GM21515 (cell line): ENCODE measurements at regions not wholly inside any gene's neighbourhood (a gene's known extent, or its start where the extent isn't known, plus 50 kb on each side); places are given as distances from the start of the nearest gene placed in this dataset.
"Not testable (repeated sequence)": the region's sequence is repeated elsewhere in the genome, so short reads cannot be mapped to it uniquely, and the experiment has no call there.

Source experiments
- ATAC-seq: cut with Tn5 transposase; IDR thresholded peaks from one replicate; pipeline ENCODE4 v1.9.1; 2021; ENCODE audit not compliant: unreplicated experiment

DNA sequence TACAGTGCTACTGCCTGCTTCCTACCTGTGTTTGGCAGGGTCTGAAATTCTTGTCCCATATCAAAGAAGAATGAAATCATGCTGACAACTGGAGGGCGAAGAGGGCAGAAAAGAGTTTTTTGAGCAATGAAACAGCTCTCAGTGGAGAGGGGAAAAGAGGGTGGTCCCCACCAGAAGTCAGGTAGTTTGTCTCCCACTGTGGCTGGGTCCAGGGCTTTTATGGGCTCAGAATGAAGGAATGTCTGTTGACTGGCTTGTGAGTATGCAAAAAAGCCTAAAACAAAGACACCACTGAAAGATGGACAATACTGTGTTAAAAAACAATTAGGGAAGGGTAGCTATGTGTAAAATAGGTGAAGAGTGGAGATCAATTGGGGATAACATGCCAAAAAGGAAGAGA, 115.0 kb downstream of the ADAM29 start:
- ATAC-seq = no peak

DNA sequence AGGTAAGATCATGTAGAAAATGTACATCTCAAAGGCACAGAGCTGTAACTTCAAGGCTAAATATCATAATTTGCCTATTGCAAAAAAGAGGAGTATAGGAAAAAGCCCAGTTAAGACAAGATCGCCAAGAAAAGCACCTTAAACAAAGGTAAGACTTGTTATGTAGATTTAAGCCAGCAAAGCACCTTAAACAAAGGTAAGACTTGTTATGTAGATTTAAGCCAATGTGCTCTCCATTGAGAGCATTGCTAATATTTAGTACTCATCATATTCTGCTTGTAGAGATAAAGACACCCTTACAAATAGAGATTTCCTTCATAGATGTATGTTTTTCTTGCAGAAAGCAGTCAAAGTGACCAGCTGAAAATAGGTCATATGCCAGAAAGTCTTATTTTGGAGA, 115.8 kb downstream of the ADAM29 start:
- ATAC-seq = no peak

DNA sequence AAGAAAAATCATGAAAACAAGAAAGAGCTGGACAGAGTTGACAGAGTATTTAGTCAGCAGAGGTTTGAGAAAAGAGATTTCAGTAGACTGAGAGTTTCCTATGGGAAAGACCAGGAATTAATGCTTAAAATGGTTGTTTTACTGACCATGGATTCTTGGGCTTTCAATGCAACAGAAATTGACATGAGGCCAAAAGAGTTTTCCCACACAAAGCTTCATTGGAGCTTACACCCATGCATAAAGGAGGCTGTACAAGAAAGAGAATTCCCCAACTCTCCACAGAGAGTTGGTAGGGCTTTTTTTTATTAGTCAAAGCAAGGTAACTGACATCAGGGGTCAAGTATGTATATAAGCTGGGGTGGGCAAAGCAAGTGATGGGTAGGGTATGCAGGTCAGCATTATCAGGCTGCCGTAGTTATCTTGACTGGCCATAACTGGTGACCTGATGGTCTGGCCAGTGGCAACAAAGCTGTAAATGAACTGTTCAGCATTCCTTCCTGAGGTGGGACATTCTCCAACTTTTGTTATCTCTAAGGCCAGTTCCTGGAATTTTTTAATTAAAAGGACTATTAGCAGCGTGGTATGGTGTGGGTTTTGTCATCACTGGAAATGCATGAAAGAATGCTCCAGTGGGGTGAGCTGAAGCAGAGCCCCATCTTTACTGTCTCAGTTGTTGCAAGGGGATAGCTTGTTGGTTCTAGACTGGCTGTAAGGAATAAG, 117.0 kb downstream of the ADAM29 start:
- no peak for ATAC-seq

DNA sequence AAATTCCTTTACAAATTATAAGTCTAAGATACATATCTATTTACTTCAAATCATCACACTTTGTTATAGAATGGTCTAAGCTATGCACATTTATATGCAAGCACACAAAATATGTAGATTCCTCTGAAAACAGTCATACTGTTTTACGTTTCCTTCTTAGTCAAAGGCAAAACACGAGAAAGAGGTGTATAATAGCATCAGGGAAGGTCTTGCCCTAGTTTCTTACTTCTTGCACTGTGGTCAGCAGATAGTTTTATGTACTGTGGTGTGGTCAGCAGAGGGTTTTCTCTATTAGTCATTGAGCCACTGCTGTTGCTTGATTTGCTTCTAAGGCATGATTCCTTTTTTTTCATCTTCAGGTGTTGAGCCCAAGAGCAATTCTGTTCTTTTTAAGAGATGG, 117.7 kb downstream of the ADAM29 start:
- no peak for ATAC-seq

DNA sequence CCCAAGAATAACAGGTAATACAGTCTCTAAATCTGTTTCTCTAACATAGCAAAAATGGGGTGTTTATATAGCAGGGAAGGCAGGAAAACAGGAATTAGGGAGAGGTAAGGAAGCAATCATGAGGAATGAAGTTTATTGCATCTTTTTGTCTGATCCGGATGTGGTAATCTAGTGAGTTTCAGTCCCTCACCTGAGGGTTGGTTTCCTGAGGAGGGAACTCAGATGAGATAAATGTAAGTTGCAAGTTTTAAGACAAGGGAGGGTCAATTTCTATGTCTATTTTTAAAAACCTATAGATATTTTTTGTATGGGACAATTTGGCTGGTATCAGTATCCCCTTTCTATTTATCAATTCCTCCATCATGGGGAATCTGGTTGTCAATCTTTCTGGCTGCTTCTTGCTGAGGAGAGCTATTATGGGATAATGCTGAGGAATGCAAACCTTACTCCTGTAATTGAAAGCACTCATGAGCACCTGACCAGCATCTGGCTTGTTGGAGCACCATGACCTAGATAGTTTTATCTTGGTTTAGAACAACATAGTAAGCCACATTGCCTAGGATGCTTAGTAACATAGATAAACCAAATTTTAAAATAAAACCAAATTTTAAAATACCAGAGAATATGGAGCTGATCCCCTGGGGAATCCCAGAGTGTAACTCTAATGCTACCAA, 130.1 kb downstream of the ADAM29 start:
- no peak for ATAC-seq

DNA sequence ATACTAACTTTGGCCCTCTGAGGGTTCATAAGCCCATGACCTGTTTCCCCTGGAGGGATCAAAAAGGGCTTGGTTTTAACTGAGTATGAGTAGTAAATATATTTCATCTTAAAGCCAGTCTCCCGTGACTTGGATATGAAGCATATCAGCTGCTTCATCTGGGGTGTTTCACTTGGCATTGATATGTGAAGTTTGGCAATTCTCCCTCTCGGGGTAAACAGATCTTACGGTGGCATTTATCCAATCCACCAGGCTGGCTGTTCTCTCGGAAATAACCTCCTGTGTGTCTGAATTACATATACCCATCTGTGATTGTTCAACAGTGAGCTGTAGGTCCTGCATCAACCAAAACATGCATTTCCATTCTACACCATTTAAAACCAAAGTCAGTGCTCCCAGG, 130.7 kb downstream of the ADAM29 start:
- ATAC-seq = no peak

DNA sequence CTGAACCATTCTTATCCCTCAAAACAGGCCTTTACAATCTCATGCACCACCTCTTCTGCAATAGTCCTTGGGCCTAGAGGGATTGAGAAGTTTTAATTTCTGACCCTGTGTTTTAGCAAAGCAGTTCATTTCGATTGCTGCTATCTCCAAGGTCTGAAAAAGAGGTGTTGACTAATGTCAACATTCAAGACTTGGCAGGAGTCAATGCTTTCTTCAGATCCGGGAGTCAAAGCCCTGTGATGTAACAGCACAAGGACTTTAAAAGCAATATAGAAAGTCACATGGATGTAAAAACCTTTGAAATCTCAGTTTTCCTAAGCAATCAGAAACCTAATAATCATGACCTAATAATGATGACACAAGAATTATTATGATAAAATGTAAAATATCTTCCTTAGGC, 133.8 kb downstream of the ADAM29 start:
- no peak for ATAC-seq

DNA sequence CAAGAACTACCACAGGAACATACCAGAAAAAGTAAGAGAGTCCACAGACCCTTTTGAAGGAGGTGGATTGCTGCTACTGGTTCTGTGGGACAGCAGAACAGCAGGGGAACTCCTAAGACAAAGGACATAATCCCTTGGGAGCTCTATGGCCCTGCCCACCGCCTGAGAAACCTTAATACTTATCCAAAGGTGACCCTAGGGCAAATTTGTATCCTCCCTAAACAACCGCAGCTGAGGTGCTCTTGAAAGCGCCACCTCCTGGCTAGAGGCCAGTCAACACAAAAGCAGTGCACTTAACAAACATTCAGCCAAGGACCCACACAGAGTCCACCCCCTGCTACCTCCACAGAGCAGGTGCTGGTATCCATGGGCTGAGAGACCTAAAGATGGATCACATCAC, 136.8 kb downstream of the ADAM29 start:
- no peak for ATAC-seq

DNA sequence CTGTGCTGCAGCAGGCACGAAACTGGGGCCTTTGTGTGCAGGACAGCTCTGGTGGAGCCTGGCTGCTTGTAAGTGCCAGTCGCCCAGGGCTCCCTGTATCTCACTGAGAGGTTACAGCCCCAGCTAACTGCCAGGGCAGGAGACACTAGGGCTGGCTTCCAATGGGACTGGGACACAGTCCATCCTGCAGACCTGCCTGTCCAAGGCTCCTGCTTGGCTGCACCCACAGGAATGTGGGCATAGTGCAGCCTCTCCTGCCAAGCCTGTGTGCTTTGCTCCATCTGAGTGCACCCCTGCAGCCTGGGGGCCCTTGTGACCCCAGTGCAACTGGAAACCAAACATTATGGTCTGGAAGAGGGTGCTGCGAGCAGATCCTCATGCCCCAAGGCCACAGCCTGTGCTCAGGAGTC, 144.0 kb downstream of the ADAM29 start:
- ATAC-seq = no peak

DNA sequence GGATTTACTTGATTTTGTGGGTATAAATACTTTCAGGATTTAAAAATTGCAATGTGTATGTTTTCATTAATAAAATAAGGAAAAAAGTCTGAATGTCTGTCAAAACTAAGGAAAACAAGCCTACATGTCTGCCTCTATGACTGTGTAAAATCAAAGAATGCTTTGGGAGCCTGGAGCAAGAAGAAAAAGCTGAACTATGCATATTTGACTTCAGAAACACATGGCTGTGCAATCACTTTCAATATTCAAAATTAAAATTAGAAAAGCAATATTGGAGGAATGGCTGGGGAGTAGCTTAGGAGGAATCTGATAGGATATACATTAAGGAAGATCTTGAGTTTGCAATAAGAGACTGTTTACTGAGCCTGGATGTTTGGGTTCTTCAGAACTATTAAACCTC, 147.1 kb downstream of the ADAM29 start:
- ATAC-seq = no peak

DNA sequence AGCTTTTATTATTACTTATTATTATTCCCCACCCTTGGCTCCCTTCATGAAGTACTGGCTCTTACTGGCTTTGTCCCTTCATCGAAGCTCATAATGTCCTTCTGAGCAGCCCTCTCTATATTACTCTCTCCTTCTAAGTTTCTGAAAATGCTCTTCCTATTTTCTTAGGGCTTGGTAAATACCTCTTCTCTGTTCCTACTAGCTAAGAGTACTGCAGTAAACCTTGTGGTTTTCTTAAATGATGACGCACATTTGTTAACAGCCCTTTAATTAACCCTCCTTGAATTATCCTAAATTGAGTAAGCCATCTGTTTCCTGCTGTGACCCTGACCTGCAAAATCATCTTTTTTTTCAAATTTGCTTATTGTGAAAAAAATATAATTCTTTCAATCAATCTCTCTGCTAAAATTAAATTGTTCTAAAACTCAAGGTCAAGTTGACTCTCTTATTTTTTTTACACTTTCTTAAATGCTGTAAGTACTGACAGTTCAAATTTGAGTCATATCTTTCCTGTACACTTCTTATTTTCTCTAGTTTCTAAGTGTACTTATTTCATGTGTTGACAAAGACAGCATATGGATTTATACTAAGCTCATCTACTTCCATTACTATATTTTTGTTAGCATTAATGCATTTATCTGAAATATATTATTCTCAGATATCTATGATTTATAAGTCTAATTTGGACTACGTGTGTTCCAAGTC, 148.9 kb downstream of the ADAM29 start:
- no peak for ATAC-seq

DNA sequence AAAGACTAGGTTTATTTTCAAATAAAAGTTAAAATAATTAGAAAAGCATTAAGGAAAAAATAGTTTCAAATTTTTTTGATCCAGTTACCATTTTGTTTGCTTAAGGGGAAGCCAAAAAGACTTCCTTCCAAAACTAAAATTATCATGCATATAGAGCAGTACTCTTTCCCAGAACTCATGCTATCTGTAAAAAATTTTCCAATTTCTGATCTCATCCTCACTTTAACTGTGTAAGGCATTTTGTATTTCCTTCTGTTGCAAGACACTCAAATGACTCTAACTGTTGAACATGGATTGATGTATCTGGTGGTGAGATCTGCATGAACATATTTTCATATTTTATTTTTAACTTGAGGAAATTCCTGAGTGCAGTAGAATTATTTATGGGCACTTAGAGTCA, 150.1 kb downstream of the ADAM29 start:
- no peak for ATAC-seq

DNA sequence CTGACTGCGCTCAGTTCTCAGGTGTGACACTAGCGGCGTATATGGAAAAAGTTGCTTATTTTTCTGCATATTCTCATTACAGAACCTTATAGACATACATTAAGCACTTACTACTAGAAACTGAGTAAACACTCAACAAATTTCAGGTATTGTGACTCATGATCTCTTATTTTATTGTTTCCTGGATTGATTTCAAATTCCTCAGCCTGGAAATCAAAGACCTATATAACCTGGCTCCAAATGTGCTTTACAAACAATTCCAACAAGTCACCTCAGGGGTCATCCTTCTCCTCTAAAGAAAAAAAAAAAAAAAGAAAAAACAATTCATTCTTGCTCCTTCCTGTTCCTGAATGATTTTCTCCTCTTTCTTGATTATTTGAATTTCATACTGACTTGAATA, 152.3 kb downstream of the ADAM29 start:
- ATAC-seq = no peak

DNA sequence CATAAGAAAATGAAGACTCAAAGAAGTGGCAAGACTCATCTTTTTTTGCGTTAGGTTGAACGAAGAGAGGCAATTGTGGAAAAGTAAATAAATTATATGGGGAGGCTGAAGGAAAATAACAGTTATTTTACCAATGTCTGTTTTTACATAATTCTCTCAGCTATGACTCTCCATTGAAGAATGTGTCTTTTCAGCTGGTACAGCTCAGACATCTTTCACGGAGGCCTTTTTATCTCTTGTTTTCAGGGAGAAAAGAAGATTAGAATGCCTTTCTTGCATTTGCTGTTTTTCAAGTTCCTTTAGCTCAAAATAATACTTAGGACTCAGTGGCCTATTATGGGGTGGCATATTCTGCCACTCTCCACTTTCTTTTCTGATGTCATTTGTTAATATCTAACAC, 153.0 kb downstream of the ADAM29 start:
- ATAC-seq = no peak

DNA sequence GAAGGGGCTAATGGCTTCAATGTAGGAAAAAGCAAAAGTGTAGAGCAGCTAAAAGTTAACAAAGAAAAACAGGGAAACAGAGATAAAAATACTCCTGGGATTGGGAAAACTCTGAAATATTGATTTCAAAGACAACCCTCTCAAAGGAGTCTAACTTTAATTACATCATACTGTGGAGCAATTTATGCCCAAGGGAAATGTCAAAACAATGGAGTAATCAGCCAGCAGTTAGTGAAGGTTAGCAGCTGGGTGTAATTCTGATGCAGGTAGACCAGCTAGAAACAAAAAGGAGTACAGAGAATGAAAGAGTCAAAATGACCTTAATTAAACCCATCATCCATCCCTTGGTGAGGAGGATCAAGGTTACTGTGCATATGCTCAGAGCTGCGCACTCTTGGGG, 169.0 kb downstream of the ADAM29 start:
- no peak for ATAC-seq

DNA sequence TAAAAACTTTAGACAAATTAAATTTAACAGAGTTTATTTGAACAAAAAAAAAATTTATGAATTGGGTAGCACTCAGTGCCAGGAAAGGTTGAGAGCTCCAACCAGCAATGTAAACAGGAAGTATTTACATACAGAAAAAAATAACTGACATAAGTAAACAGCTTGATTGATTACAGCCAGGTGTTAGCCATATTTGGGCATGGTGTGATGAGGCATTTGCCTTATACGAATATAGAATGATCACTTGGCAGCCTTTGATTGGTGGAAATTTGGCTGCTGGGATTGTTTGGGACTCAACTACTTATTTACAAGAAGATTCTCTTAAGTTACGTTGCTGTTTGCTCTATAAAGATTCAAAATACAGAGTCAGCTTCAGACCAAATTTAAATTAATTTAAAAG, 172.0 kb downstream of the ADAM29 start:
- no peak for ATAC-seq

DNA sequence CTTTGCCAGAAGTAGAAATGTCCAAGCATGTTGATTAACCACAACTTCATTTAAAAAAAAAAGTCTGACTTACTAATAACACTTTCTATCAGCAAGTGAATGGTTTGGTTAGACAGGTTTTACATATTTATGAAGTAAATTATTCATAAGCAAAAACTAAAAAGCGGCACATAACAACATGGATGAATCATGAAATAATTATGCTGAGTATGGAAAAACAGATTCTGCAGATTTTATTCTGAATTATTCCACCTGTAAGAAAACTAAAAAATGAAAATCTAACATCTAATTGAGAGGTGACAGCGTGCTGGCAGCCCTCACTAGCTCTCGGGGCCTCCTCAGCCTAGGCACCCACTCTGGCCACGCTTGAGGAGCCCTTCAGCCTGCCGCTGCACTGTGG, 173.5 kb downstream of the ADAM29 start:
- ATAC-seq = no peak

DNA sequence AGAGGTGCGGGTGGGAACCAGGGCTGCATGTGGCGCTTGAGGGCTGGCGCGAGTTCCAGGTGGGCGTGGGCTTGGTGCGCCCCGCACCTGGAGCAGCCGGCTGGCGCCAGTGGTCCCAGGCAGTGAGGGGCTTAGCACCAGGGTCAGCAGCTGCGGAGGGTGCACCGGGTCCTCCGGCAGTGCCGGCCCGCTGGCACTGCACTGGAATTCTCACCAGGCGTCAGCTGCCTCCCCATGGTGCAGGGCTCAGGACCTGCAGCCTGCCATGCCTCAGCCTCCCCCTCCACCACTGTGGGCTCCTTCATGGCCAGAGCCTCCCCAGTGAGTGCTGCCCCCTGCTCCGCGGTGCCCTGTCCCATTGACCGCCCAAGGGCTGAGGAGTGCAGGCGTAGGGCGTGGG, 174.0 kb downstream of the ADAM29 start:
- ATAC-seq = no peak

DNA sequence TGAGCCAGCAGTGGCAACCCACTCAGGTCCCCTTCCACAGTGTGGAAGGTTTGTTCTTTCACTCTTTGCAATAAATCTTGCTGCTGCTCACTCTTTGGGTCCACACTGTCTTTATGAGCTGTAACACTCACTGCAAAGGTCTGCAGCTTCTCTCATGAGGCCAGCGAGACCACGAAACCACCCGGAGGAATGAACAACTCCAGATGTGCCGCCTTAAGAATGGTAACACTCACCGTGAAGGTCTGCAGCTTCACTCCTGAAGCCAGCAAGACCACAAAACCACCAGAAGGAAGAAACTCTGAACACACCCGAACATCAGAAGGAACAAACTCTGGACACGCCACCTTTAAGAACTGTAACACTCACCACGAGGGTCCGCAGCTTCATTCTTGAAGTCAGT, 174.9 kb downstream of the ADAM29 start:
- ATAC-seq = not testable (repeated sequence)

DNA sequence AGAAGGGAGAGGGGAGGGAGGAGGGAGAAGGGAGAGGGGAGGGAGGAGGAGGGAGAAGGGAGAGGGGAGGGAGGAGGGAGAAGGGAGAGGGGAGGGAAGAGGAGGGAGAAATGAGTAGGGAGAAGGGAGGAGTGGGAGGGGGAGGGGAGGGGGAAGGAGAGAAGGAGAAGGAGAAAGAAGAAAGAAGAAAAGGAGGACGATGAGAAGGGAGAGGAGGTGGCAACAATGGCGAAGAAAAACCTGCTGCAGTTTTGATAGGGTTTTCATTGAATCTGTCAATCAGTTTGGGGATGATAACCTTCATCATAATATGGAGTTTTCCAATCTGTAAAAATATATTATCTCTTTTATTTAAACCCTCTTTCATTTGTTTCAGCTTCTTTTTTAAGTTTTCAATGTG, 185.2 kb downstream of the ADAM29 start:
- ATAC-seq = no peak

DNA sequence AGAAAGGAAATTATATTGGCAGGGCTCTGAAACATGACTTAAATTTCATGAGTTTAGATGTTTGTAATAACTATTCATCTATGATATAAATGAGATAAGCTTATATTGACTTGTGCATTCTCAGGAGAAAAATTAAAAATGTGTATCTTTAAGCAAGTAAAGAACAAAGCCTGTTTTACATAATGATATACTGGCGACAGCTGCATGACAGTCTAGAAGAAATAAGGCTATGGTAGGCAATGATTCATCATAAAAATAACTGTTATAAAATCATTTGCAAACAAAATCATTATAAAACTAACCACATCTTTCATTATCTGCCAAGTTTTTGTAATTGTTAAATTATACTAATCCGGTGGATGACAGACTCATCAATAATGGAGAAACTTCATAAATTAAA, 188.1 kb downstream of the ADAM29 start:
- ATAC-seq = no peak

DNA sequence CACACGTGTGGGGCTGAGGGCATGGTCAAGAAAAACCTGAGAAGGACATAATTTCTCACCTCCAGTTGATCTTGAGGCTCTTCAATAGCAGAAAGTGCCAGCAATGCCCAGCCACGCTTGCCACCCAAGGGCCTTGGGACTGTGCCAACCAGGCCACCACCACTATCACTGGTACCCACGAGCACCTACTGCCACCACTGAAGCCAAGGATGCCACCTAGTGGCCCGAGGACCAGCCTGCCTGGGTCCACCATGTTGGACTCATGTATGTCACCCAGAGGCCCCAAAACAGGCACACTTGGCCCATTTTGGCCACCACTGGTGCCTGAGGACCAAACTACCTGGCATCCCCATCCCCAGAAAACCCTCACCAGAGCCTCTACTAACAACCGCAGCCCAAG, 191.8 kb downstream of the ADAM29 start:
- ATAC-seq = no peak
